22Rv1 (cell line): ENCODE measurements at regions not wholly inside any gene's neighbourhood (a gene's known extent, or its start where the extent isn't known, plus 50 kb on each side); places are given as distances from the start of the nearest gene placed in this dataset.
"Not testable (repeated sequence)": the region's sequence is repeated elsewhere in the genome, so short reads cannot be mapped to it uniquely, and the experiment has no call there.

Experiments used
- H3K27ac ChIP-seq: fragments of 450-650 bp; 2 replicates; pipeline ENCODE4 v1.5.1; 2017
- ZFX ChIP-seq: fragments of 450-650 bp; IDR thresholded peaks from 2 replicates; pipeline ENCODE4 v1.6.1; 2017; ENCODE audit warnings: antibody characterized with exemption, borderline replicate concordance
- TF ChIP-seq, protein P1 (sequence below): fragments of 450-650 bp; IDR thresholded peaks from 2 replicates; pipeline ENCODE4 v1.5.1; 2017; ENCODE audit warnings: mild to moderate bottlenecking

- TF ChIP-seq, protein P1, sequence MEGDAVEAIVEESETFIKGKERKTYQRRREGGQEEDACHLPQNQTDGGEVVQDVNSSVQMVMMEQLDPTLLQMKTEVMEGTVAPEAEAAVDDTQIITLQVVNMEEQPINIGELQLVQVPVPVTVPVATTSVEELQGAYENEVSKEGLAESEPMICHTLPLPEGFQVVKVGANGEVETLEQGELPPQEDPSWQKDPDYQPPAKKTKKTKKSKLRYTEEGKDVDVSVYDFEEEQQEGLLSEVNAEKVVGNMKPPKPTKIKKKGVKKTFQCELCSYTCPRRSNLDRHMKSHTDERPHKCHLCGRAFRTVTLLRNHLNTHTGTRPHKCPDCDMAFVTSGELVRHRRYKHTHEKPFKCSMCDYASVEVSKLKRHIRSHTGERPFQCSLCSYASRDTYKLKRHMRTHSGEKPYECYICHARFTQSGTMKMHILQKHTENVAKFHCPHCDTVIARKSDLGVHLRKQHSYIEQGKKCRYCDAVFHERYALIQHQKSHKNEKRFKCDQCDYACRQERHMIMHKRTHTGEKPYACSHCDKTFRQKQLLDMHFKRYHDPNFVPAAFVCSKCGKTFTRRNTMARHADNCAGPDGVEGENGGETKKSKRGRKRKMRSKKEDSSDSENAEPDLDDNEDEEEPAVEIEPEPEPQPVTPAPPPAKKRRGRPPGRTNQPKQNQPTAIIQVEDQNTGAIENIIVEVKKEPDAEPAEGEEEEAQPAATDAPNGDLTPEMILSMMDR, result no peak
- no peak for TF ChIP-seq ZFX
- H3K27ac ChIP-seq, result no peak overlapping the region
Measured at GRCh38 chr11:29612423-29612822, 404.4 kb downstream of the KCNA4 start.

GRCh38 chr11:29606330-29607031 is 410.3 kb downstream of the KCNA4 start:
- no peak overlapping the region for H3K27ac ChIP-seq
- no peak for TF ChIP-seq ZFX
- TF ChIP-seq, protein P1, result no peak

GRCh38 chr11:29600151-29600575 is 416.7 kb downstream of the KCNA4 start:
- H3K27ac ChIP-seq, result not testable (repeated sequence)

- TF ChIP-seq, protein P1, result no peak
- TF ChIP-seq ZFX, result no peak
- H3K27ac ChIP-seq, result no peak overlapping the region
Measured at GRCh38 chr11:29584342-29584741, 432.5 kb downstream of the KCNA4 start.

DNA sequence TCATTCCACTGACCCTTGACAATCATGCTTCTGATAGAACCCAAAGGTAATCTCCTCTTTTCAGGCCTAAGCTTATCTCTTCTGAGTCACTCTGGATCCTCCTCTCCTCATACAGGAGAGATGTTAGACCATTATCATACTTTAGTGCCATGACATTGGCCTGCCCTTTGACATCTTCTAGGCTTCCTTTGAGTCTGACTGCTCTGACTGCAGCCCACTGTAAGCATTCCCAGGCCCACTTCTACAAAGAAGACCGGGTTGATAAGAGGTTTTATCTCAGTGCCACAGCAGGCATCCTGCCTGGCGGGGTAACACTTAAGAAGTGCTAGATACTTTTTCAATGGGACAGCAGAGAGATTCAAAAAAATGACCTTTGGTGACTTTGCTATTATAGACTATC is 438.0 kb downstream of the KCNA4 start:
- H3K27ac ChIP-seq, result no peak overlapping the region
- TF ChIP-seq, protein P1, result no peak
- TF ChIP-seq ZFX, result no peak

GRCh38 chr11:29564486-29564885 is 452.3 kb downstream of the KCNA4 start:
- no peak overlapping the region for H3K27ac ChIP-seq
- no peak for TF ChIP-seq ZFX
- TF ChIP-seq, protein P1, result no peak

- TF ChIP-seq ZFX, result no peak
Measured at GRCh38 chr11:29562183-29562582, 454.6 kb downstream of the KCNA4 start.

DNA sequence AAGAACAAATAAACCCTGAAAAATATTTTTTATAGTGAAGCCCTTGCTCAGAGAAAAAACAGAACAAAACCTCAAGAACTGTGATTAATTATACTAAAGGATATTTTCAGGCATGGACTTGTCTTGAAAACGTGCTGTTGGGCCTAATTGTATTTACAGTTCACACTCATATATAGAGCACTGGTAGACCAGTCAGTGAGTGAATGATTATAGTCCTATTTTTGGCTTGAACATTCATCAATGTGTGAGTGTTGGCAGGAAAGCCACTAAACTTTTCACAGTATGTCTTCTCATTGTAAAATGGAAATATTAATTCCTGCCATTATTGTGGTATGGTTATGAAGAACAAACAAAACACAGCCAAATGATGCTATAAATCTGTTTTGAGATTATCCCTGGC is 462.8 kb downstream of the KCNA4 start:
- H3K27ac ChIP-seq, result no peak overlapping the region
- TF ChIP-seq, protein P1, result no peak
- no peak for TF ChIP-seq ZFX

More at GRCh38 chr11:29562183-29562582, 454.6 kb downstream of the KCNA4 start:
- H3K27ac ChIP-seq, result no peak overlapping the region
